GM12875 (cell line): ENCODE measurements at regions not wholly inside any gene's neighbourhood (a gene's known extent, or its start where the extent isn't known, plus 50 kb on each side); places are given as distances from the start of the nearest gene placed in this dataset.

Experiments used
- H3K4me3 ChIP-seq: one replicate; pipeline ENCODE4 v1.5.1; 2011; ENCODE audit warnings: low read depth, low read length, control low read depth
- CTCF ChIP-seq: IDR thresholded peaks from 2 replicates; pipeline ENCODE4 v1.5.1; 2011; ENCODE audit warnings: low read depth, mild to moderate bottlenecking, control low read depth, inconsistent platforms, low read length, moderate library complexity, borderline replicate concordance; ENCODE audit not compliant: insufficient read depth

- TF ChIP-seq CTCF = no peak
- H3K4me3 ChIP-seq = no peak overlapping the region
Observed at GRCh38 chr17:71842986-71843385, 277.8 kb upstream of the SOX9 start.

DNA sequence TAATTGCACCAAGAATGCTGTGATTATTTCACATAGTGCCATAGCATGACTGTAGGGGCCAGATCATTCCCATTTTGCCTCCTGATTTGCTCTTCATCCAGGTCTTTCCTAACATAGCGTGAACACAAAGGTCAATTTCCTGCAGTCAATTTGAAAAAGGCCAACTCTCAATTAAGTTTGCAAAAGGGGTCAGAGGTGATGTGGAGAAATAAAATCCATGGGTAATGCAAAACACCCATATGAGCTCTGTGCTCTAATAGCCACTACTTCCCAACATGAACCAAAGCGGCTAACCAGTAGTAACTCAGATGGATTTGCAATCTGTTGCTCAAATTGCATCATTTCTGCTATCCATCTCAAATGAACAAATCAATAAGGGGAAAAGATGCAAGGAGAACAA, 275.5 kb upstream of the SOX9 start:
- H3K4me3 ChIP-seq = no peak overlapping the region
- no peak for TF ChIP-seq CTCF

GRCh38 chr17:71846561-71847110, 274.2 kb upstream of the SOX9 start:
- TF ChIP-seq CTCF = no peak
- no peak overlapping the region for H3K4me3 ChIP-seq

GRCh38 chr17:71849783-71850768, 270.7 kb upstream of the SOX9 start:
- no peak for TF ChIP-seq CTCF
- no peak overlapping the region for H3K4me3 ChIP-seq

- H3K4me3 ChIP-seq = no peak overlapping the region
- TF ChIP-seq CTCF = no peak
Observed at GRCh38 chr17:71850812-71851211, 270.0 kb upstream of the SOX9 start.

DNA sequence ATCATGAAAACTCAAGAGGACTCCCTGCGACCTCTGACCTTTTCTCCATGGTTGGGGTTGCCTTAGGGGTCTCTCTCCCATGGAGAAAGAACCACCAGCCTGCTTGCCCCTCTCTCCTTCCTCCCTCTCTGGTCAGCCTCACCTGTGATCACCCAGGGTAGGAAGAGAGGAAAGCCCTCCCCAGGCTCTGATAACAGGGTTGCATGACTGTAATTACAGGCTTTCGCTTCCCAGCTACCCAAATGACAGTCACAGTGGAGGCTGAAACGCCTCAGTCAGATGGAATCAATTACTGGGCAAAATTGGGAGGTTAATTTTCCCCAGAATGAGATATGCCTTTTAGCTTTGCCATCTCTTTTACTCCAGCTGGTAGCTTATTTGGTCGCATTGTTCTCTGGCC, 265.8 kb upstream of the SOX9 start:
- H3K4me3 ChIP-seq = no peak overlapping the region
- TF ChIP-seq CTCF = no peak

DNA sequence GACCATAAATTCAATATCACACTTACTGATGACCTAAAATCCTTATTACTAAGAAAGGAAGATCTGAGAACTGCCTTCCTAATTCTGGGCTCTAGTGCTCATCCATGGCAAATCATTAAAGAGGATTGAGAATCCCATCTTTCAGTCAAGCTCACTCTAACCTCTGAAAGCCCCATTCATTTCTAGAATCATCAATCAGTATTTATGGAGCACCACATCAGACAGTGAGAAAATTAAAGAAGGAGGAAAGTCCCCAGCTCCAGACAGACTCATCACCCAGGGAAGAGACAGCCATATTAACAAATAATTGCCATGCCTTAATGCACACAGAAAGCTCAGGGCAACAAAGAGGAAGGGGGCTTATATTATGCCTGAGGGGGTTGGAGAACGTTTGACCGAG, 256.1 kb upstream of the SOX9 start:
- no peak overlapping the region for H3K4me3 ChIP-seq
- no peak for TF ChIP-seq CTCF
